ENCODE measurements at regions not wholly inside any gene's neighbourhood (a gene's known extent, or its start where the extent isn't known, plus 50 kb on each side); places are given as distances from the start of the nearest gene placed in this dataset.

GRCh38 chr16:7805686-7806396, 473.2 kb downstream of the RBFOX1 start:
- Histone ChIP-seq H3K27me3 (ENCODE audit: insufficient read depth, low read length) (no peaks in the 10 kb centered on the region), H3K9me2 (ENCODE audit: insufficient read depth) (no peaks in the 10 kb centered on the region), H3K4me3 (replicated peaks in 1 of 2; ENCODE audit: low read depth in 1 of 2, low read length in 2 of 2) (no peak overlapping the region), H3K4me1 (ENCODE audit: control insufficient read depth in 1 of 2, insufficient read depth in 2 of 2, low read length in 2 of 2) (no peaks in the 10 kb centered on the region), H3K9ac (ENCODE audit: low read length) (no peak overlapping the region), H3K4me2 (ENCODE audit: low read length) (no peak overlapping the region), H3K9me3 (ENCODE audit: control insufficient read depth in 1 of 2, insufficient read depth in 1 of 2, low read depth in 1 of 2, low read length in 2 of 2) (peaks cover 10 to 33% of the 10 kb centered on the region in 2 experiments; a peak in 2 of 4 replicates), H3K27ac (ENCODE audit: low read depth, low read length) (no peak overlapping the region), H4K20me1 (ENCODE audit: insufficient read depth) (no peaks in the 10 kb centered on the region), H3K79me2 (ENCODE audit: insufficient read depth, low read length) (no peaks in the 10 kb centered on the region), H3K36me3 (ENCODE audit: control insufficient read depth in 1 of 2, insufficient read depth in 2 of 2, low read length in 2 of 2) (no peaks in the 10 kb centered on the region), H2AFZ (ENCODE audit: low read depth, low read length, poor library complexity, severe bottlenecking) (no peak overlapping the region)
- ChIA-PET RAD21 (ENCODE audit: low non-redundant PET in 1 of 2, low total read pairs in 2 of 2, uncharacterized antibody in 2 of 2, unreplicated experiment in 2 of 2) (no interaction called here), CTCF (no interaction called here), POLR2A (no interaction called here)
- intact Hi-C loops (cut with micrococcal nuclease) = no loop called here
- DNase-seq (ENCODE audit: low read depth, low spot score) = no peak
- ATAC-seq = no peak
- no peak for TF ChIP-seq ZFX (IDR thresholded peaks at IDR 0.05)
- TF ChIP-seq TCF7L2 (IDR thresholded peaks at IDR 0.05; ENCODE audit: borderline replicate concordance, extremely low read depth, insufficient read depth, insufficient read length) = no peak
- no peak for TF ChIP-seq SP1 (IDR thresholded peaks at IDR 0.05; ENCODE audit: low read depth)
- no peak for TF ChIP-seq YY1 (IDR thresholded peaks at IDR 0.05; ENCODE audit: extremely low read depth, insufficient replicate concordance, low read depth, low read length)
- TF ChIP-seq JUND (IDR thresholded peaks at IDR 0.05) = no peak
- no peak for TF ChIP-seq SIN3A (IDR thresholded peaks at IDR 0.05; ENCODE audit: low read depth)
- no peak for TF ChIP-seq CBX3 (IDR thresholded peaks at IDR 0.05; ENCODE audit: low read depth)
- TF ChIP-seq POLR2AphosphoS5 (IDR thresholded peaks at IDR 0.05; ENCODE audit: low read depth, low read length) = no peak
- no TSS peak for BruUV-seq (replicated peaks)

GRCh38 chr16:7804635-7805195, 472.1 kb downstream of the RBFOX1 start:
- POLR2A ChIA-PET = no interaction called here
- Histone ChIP-seq H3K27ac (ENCODE audit: low read depth, low read length) (no peak overlapping the region), H3K4me3 (replicated peaks in 1 of 2; ENCODE audit: low read depth in 1 of 2, low read length in 2 of 2) (no peak overlapping the region), H4K20me1 (ENCODE audit: insufficient read depth) (no peaks in the 10 kb centered on the region), H3K4me1 (ENCODE audit: control insufficient read depth in 1 of 2, insufficient read depth in 2 of 2, low read length in 2 of 2) (no peaks in the 10 kb centered on the region), H3K9ac (ENCODE audit: low read length) (no peak overlapping the region), H2AFZ (ENCODE audit: low read depth, low read length, poor library complexity, severe bottlenecking) (no peak overlapping the region), H3K4me2 (ENCODE audit: low read length) (no peak overlapping the region), H3K9me2 (ENCODE audit: insufficient read depth) (no peaks in the 10 kb centered on the region), H3K79me2 (ENCODE audit: insufficient read depth, low read length) (no peaks in the 10 kb centered on the region), H3K36me3 (ENCODE audit: control insufficient read depth in 1 of 2, insufficient read depth in 2 of 2, low read length in 2 of 2) (no peaks in the 10 kb centered on the region), H3K27me3 (ENCODE audit: insufficient read depth, low read length) (no peaks in the 10 kb centered on the region), H3K9me3 (ENCODE audit: control insufficient read depth in 1 of 2, insufficient read depth in 1 of 2, low read depth in 1 of 2, low read length in 2 of 2) (peaks cover 10 to 36% of the 10 kb centered on the region in 2 experiments; a peak in 2 of 4 replicates)
- CTCF ChIA-PET = no interaction called here
- DNase-seq (ENCODE audit: low read depth, low spot score) (no peak), ATAC-seq (no peak)
- BruUV-seq (replicated peaks) = no TSS peak
- RAD21 ChIA-PET (ENCODE audit: low non-redundant PET in 1 of 2, low total read pairs in 2 of 2, uncharacterized antibody in 2 of 2, unreplicated experiment in 2 of 2) = no interaction called here
- intact Hi-C loops (cut with micrococcal nuclease) = no loop called here
- TF ChIP-seq EZH2 (IDR thresholded peaks at IDR 0.05) = no peak
- no peak for TF ChIP-seq POLR2AphosphoS5 (IDR thresholded peaks at IDR 0.05; ENCODE audit: low read depth, low read length)
- TF ChIP-seq CTCF (IDR thresholded peaks at IDR 0.05 in 2 of 3, conservative IDR thresholded peaks at IDR 0.05 in 1 of 3; ENCODE audit: borderline replicate concordance in 1 of 3, insufficient read depth in 1 of 3, low read depth in 2 of 3, low read length in 2 of 3) = no peak
- TF ChIP-seq RAD21 (IDR thresholded peaks at IDR 0.05; ENCODE audit: low read depth) = no peak
- TF ChIP-seq ATF3 (IDR thresholded peaks at IDR 0.05) = no peak
- TF ChIP-seq CBX3 (IDR thresholded peaks at IDR 0.05; ENCODE audit: low read depth) = no peak
- TF ChIP-seq EGR1 (IDR thresholded peaks at IDR 0.05; ENCODE audit: low read depth) = no peak
- no peak for TF ChIP-seq EZH2phosphoT487 (IDR thresholded peaks at IDR 0.05; ENCODE audit: borderline replicate concordance)
- no peak for TF ChIP-seq CEBPB (IDR thresholded peaks at IDR 0.05; ENCODE audit: low read depth)
- TF ChIP-seq ZFX (IDR thresholded peaks at IDR 0.05) = no peak
- no peak for TF ChIP-seq FOSL1 (IDR thresholded peaks at IDR 0.05; ENCODE audit: low read depth)
- TF ChIP-seq ELF1 (IDR thresholded peaks at IDR 0.05; ENCODE audit: borderline replicate concordance, low read depth) = no peak
- no peak for TF ChIP-seq SIN3A (IDR thresholded peaks at IDR 0.05; ENCODE audit: low read depth)
- no peak for TF ChIP-seq SRF (IDR thresholded peaks at IDR 0.05; ENCODE audit: low read depth)

Data from HCT116 (cell line).